ENCODE measurements at regions not wholly inside any gene's neighbourhood (a gene's known extent, or its start where the extent isn't known, plus 50 kb on each side); places are given as distances from the start of the nearest gene placed in this dataset.
"Not testable (repeated sequence)": the region's sequence is repeated elsewhere in the genome, so short reads cannot be mapped to it uniquely, and the experiment has no call there.

DNA sequence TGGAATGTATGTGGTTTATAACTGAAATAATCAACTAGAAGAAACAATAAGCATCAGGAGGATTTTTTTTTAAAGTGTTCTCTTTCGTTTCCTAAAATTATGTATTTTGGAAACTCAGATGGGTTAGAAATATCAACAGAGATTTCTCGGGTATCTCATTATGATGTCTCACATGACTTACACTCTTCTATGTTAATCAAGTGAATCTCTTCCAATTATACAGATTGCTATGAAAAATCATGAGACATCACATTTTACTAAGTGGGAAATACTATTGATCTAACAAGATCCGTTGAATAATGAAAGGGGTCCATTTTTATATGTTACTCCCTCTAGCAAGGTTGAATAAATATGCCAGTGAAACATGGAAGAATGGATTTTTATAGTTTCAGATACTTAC is 54.7 kb upstream of the NRIP1 start:
- no peak for DNase-seq (ENCODE audit: low spot score)

DNA sequence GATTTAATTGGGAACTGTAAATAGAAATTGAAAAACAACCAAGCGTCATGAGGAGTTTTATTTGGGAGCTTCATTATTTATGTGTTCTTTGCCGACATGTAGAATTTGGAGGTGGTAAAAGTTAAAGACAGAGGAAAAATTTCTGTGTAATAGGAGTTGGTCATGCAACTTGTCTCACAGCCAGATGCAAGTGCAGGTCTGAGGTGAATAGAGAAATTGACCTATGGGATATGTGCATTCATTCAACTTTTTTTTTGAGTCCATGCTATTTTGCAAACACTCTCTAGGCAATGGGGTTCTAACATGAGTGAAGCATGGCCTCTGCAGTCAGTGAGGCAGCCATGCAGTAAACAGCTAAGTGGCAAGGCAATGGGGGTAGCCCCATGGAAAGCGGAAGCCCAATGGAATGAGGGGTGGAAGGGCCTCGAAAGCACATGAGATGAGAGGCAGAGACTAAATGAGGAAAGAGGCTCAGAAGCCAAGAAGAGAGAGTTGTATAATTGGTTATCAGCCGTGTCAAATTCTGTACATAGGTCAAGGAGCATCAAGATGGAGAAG is 56.4 kb upstream of the NRIP1 start:
- no peak for DNase-seq (ENCODE audit: low spot score)

DNA sequence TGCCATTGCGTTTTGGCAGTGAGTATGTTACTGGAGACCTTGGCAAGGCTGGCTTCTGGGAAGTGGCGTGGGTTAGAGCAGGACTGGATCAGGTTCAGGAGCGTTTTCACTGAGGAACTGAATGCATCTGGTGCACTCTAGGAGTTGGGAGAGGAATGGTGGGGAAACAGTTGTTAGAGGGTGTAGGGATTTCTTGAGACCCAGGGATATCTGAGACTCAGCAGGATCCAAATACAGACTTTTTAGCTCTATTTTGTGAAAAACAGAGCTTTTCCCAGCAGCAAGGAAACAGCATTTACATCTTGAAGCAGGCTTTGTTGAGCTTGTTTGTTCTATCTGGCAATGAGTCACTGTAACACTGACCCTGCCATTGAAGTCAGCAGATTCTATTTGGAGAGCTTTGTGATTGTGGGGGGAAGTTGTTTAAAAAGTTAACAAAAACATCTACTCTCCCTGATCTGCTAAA is 56.9 kb upstream of the NRIP1 start:
- DNase-seq (ENCODE audit: low spot score), result peak; percentile 39

DNA sequence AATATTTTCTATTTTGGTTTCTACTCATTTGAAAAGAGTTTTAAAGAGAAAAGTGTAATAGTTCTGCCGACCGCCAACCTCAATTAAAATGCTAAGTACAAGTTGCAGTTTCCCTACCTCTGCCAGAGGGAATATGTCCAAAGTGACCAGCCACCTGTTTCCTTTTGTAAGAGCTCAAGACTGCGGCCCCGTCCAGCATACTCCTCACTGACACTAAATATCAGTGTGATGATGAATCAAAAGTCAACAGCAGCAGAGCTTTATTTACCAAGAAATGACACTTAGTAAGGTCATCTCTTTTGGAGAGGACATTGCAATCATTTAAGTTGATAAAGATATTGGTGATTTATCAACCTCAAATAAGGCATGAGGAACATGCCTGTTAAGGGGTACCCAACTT is 57.4 kb upstream of the NRIP1 start:
- DNase-seq (ENCODE audit: low spot score), result peak; percentile 10

DNA sequence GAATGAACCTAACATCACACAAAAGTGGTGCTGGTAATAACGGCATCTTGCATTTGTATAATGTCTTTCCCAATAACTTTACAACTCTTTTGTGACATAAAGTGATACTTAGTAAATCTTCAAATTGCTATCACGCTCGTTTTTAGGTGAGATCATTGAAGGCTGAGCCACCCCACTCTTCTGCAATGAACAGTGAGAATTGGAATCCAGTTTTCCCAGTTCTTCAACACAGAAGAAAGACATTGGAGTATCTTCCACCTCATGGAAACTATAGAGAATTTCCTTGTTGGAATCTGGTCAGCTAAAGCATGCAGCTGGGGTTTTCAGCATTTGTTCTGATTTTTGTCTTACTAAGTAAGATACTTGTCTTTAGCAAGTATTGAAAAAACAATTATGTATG is 59.9 kb upstream of the NRIP1 start:
- no peak for DNase-seq (ENCODE audit: low spot score)

DNA sequence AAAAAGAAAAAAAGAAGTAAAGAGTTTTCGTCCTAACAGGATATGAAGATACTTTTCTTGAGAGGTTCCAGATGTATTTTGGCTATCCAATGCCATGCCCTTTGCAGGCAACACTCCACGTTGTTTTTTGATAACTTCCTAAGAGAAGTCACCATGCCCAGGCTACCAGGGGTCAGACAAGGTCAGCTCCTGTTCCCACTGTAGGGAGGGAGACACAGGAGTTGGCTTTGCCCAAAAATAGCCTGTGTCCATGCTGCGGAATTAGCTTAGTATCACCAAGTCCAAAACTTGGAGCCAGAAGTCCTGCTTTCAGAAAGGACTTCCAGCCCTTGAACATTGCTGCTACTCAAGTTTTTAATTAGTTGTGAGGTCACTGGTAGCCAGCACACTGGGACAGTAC is 62.1 kb upstream of the NRIP1 start:
- no peak for DNase-seq (ENCODE audit: low spot score)

DNA sequence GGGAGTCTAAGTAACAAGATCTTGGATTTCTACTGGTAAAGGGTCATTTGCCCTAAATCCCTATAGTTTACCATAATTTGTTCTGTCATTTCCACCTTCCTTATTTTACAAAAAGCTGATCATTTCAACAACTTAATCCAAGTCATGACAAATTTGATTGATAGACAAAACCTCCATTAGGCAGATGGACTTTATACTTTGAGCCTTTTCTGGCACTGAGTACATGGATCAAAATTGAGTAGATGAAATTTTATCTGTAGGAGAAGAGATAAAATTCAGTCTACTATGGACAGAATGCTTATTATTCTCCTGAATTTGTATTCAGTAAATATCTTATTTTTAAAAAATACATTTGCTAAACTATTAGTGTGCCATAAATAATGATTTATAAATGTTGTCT is 62.6 kb upstream of the NRIP1 start:
- no peak for DNase-seq (ENCODE audit: low spot score)

DNA sequence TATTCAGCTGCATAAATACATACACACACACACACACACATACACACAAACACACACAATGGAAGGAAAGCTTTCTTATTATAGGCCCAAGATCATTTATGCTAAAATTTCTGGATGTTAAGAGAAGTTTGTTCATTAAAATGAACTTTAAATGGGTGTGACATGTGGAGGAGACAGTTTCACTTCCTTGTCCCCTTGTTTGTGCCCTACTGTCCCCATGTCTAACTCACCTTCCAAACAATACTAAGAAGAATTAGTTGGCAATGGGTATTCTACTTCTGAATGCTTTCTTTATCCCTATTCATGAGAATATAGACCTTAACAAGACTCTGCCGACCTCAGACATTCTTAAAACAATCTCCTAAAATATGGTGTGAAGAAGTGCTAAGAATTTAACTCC is 63.5 kb upstream of the NRIP1 start:
- DNase-seq (ENCODE audit: low spot score), result no peak

DNA sequence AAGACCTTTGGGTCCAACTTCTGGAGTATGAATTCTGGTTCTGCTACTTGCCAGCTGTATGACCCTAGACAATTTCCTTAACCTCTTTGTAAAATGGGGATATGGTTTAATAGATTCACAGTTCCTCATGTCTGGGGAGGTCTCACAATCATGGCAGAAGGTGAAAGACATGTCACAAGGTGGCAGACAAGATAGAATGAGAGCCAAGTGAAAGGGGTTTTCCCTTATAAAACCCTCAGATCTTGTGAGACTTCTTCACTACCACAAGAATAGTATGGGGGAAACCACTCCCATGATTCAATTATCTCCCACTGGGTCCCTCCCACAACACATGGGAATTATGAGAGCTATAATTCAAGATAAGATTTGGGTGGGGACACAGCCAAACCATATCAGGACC is 63.9 kb upstream of the NRIP1 start:
- not testable (repeated sequence) for DNase-seq (ENCODE audit: low spot score)

DNA sequence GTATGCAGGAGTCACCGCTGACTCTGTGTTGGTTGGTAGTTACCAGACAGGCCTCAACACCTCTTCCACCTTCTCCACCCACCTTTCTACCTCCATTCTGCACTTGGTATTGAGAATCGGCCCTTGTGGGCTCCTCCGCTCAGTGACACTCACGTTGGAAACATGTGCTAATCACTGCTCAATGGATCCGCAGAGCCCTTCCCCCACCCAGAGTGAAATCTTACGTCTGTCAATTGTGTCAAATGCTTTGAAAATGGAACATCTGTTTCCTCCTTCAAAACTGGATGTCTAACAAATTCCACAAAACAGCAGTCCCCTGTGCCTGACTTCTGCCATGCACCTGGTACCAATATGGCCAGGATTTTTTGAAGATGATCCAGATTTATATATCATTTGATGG is 65.5 kb upstream of the NRIP1 start:
- no peak for DNase-seq (ENCODE audit: low spot score)

DNA sequence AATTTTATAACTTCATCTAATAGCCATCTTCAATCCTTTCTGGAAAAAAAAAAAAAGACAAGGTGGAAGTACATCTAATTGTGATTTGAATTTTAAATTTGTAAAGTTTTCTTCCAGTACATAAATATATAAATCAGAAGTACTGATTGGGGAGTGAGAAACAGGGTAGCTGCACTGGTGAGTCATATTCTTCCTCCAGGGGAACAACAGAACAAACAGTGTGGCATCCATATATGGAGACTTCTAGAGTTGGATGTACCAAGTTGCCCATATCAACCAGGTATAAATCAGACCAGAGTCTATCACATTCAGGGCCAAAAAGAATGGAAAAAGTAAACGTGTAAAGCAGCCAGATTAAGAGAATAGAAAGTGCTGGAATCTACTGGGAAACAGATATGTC is 66.0 kb upstream of the NRIP1 start:
- no peak for DNase-seq (ENCODE audit: low spot score)

DNA sequence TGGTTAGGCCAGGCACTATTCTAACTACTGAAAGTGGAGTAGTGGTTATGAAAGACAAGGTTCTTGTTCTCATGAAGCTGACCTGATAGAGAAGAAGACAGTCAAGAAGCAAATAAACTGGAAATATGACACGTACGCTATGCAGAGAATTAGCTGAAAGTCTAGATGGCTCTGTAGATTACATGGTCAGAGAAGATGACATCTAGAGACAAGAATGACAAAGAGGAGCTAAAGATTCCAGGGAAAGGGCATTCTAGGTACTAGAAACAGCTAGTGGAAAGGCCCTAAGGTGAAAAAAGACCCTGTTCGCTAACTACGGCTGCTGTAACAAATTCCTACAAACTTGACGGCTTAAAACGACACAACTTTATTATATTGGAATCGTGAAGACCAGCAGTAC is 68.0 kb upstream of the NRIP1 start:
- no peak for DNase-seq (ENCODE audit: low spot score)

DNA sequence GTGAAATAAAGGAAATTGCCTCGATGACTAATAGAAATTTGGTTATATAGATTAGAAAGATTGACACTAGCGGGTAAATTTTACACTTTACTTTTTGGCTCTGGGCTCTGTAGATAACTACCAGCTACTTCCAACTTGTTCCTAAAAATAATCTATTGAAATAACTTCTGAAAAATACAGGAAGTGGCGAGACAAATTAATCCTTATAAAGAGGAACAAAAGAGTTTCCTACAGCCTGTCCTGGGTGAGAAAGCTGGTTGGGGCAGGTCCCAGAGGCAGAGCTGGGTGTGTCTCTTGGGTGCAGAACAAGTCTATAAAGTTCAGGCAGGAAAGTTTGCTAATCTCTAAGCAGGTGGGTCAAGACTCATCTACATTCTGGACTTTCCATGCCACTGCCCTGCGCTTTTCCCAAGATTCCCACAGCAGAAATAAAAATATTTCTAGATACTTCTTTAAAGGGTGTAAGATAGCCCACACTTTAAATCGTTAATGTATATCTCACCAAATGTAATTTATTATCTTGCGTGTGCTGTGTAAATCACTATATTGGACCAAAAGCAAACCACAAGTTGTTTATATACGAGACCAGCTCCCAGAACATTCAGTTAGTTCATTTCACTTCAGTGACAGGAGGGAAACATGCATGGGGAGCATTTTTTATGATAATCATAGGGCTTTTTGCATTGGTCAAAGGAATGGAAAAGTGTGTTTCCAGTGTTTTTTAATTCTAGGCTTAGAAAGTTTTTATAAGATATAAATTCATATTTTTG is 70.1 kb upstream of the NRIP1 start:
- DNase-seq (ENCODE audit: low spot score), result peak; percentile 12

DNA sequence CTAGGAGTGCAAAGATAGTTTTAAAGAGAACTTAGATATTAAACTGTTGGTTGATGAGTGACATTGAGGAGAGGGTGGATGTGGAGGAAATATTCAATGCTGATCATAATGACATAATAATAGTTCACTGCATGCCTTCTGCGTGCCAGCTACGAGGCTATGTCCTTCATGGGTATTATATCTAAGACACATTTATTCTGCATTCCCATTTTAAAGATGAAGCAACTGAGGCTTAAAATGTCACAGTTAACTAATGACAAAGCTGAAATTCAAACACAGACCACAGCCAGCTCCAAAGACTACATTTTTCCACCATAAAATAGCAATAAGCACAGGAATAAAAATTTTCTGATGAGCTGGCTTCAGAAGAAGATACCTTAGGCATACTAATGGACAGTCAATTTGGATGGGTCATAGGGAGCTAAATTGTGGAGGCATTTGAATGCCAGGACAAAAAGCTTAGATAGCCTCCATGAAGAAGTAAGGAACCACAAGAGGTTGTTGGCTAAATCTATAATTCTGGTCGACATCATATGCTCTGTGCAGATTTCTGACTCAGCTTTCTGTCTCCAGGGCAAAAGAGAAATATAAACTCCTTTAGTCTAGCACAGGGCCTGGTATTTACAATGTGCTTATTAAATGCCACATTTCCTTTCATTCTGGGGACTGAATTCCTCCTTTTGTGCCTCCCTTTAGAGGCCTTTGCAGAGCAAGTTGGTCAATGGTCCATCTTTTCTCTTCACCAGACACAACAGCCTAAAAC is 71.2 kb upstream of the NRIP1 start:
- DNase-seq (ENCODE audit: low spot score), result no peak

DNA sequence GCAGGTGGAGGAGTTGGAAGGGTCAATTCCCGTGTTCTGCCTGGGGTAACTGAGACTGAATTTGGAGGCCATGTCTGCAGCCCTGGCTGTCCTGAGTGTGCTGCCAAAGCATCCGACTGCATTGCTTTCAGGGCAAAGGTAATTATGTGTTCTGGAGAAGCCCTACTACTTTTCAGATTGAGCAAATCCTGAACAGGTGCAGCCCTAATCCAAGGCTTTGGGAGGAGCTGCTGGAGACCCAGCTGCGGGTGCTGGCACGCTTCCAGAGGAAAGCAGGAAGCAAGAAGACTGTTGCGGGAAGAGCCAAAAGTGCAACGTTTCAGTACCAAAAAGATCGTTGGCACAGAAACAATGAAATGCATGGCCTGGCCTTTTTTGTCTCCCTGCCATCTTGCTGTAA is 73.7 kb upstream of the NRIP1 start:
- DNase-seq (ENCODE audit: low spot score), result no peak

DNA sequence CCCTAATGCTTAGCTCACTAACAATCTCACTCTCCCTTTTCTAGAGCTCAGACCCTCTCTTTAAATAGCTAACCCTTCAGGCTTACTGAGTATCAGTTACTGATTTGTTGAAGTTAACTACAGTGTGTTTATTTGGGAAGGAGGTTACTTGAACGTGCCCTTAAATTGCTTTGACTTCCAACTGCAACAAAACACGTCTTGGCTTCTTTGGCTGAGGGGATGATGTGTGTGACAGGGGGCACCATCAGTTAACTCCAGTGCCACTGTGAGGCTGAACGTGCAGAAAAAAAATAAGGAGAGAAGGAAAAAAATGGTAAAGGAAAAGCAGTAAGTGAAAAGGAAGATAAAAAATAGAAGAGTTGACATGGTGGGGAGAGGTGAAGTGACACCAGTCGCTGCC is 75.1 kb upstream of the NRIP1 start:
- no peak for DNase-seq (ENCODE audit: low spot score)

DNA sequence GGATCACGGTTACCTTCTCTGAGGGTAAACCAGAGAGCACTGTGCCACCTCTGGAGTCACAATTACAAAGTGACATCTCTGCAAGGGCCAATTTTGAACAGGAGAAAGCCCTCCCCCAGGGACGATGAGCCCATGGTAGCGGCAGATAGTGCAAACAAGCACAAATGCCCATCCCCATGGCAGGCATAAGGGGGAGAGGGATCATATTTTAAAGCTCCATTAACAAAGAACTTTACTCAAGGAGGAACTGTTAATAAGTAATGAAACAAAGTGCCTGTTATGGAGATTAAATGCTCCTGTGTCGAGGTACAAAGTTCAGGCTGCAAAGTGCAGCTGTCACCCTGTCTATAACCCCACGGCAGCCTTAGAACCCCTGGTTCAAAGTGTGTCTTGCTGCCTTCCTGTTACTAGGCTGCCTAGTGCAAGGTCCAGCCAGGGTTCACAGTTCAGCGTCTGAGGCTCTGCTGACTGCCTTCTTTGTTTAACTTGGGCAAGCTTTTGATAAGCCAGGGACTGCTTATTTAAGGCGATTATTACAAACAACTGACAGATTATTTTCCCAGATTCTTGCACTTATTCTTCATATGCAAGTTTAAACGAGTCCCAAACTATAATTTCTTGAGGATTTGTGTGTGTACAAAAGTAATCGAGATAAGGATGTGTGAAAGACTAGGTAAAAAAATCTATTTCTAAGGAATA is 75.7 kb upstream of the NRIP1 start:
- peak; percentile 92 for DNase-seq (ENCODE audit: low spot score)

DNA sequence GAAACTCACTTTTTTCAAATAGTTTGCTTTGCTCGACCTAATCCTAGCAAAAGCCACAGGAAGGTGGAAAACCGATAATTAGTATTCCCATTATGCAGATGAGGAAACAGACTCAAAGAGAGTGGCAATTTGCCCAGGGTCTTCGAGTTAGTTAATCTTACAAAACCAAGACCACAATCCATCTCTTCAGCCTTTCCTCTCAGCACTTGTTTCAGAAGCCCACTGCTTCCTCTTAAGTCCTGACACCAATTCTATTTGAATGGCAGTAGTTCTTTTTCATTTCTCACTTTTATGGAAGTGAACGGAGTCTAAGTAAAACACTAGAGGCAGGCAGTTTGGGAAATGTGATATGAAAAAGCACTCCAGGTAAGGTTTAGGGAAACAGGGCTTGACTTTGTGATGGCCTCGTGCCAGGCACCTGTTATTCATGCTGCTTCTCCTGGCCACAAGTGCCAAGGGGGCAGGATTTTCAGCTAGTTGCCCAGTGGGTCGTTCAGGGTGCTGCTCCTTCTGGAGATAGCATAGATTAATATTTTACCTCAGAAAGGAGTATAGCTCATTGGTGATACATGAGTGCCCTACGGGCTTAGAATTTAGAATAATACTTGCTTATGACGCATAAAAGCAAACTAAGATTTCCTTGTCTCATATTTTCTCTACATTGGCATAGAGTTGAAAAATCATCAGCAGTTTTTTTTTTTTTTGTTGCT is 76.6 kb upstream of the NRIP1 start:
- peak; percentile 86 for DNase-seq (ENCODE audit: low spot score)

DNA sequence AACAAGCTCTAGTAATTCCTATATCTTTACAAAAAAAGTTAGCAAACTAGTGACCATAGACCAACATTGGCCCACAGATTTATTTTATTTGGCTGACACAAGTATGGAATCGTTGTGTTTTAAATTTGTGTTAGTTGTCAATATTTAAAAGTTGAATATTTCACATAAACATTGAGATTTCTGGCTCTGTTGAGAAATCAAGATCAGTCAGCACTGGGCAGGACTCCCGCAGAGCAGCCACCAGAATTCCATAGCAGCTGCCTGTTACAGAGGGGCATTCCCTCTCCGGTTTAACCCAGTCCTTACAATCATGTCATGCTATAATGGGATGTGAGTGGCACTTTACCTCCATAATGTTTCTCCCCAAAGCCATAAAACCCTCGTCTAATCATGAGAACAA is 79.2 kb upstream of the NRIP1 start:
- DNase-seq (ENCODE audit: low spot score), result no peak

DNA sequence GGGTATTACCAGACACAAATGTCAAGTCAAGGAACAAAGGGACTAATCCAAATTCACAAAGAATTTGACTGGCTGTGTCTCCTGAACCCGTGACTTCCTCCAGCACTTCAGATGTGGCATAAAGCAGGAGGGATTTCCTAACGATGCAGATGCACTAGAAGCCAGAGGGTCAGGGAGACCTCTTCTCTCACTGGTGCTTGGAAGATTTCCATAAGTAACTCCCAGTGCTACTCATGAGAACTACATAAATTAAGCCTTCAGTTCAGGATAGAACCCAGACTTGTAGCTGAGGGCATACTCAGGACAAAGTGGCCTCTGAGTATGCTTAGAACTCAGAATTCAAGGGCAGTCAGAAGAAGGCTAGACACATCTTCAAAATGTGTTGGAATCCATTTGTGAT is 83.6 kb upstream of the NRIP1 start:
- DNase-seq (ENCODE audit: low spot score), result no peak

DNA sequence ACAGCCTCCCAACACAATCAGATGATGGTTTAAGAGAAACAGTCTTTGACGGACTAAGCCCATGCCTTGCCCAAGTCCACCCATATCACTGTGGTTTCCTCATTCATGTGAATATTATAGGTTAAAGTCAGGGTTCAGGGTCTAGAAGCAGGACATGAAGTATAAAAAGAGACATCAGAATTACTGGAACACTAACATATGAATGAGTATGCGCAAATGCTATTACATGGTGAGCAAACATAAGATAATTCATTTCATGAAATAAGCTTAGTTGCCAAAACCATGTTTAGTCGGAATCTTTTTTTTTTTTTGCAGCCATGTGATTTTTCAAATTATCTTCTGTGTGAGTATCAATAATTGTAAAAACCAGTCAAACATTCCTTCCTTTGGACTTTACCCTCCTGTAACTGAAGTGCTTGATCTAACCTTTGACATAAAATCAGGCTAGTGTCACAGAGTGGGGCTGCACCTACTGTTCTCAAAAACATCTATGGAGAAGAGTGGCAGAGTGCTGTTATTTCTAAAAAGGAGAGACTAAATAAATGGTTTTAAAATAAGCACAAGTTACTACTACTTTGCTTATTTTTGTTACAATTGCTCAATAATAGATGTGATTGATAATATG is 84.9 kb upstream of the NRIP1 start:
- no peak for DNase-seq (ENCODE audit: low spot score)
